Hepatocyte (in vitro differentiated cells): ENCODE measurements at regions not wholly inside any gene's neighbourhood (a gene's known extent, or its start where the extent isn't known, plus 50 kb on each side); places are given as distances from the start of the nearest gene placed in this dataset.

ENCODE experiments used
- DNase-seq: peaks from one replicate; pipeline ENCODE4 v3.0.0-alpha.2; 2016; ENCODE audit warnings: low spot score
- H2AFZ ChIP-seq: fragments of 200-600 bp; sonication (generic); 2 replicates; pipeline ENCODE4 v1.6.0; 2016; ENCODE audit warnings: antibody characterized with exemption, mild to moderate bottlenecking
- H3K27ac ChIP-seq: fragments of 200-600 bp; sonication (generic); 2 replicates; pipeline ENCODE4 v1.5.1; 2016; ENCODE audit warnings: mild to moderate bottlenecking
- H3K27me3 ChIP-seq: fragments of 200-600 bp; sonication (generic); 2 replicates; pipeline ENCODE4 v1.6.1; 2016
- H3K36me3 ChIP-seq: fragments of 200-600 bp; sonication (generic); replicated peaks from 2 replicates; pipeline ENCODE4 v1.5.1; 2016; ENCODE audit warnings: low read depth; ENCODE audit not compliant: insufficient read depth
- H3K4me1 ChIP-seq: fragments of 200-600 bp; sonication (generic); 2 replicates; pipeline ENCODE4 v1.5.1; 2016; ENCODE audit warnings: mild to moderate bottlenecking, moderate library complexity; ENCODE audit not compliant: insufficient read depth
- H3K4me2 ChIP-seq: fragments of 200-600 bp; sonication (generic); 2 replicates; pipeline ENCODE4 v1.6.0; 2016
- H3K4me3 ChIP-seq: fragments of 200-600 bp; sonication (generic); 2 replicates; pipeline ENCODE4 v1.5.1; 2016; ENCODE audit warnings: mild to moderate bottlenecking
- H3K79me2 ChIP-seq: fragments of 200-600 bp; sonication (generic); 2 replicates; pipeline ENCODE4 v1.6.0; 2017; ENCODE audit warnings: mild to moderate bottlenecking
- H3K9me2 ChIP-seq: fragments of 200-600 bp; sonication (generic); replicated peaks from 2 replicates; pipeline ENCODE4 v1.6.0; 2017; ENCODE audit warnings: mild to moderate bottlenecking; ENCODE audit not compliant: insufficient read depth
- H3K9me3 ChIP-seq: fragments of 200-600 bp; sonication (generic); 2 replicates; pipeline ENCODE4 v1.5.1; 2016; ENCODE audit warnings: low read depth, mild to moderate bottlenecking
- H4K20me1 ChIP-seq: fragments of 200-600 bp; sonication (generic); 2 replicates; pipeline ENCODE4 v1.6.0; 2016; ENCODE audit warnings: mild to moderate bottlenecking; ENCODE audit not compliant: insufficient read depth, poor library complexity, severe bottlenecking
- EZH2 ChIP-seq: fragments of 200-600 bp; sonication (generic); IDR thresholded peaks from 2 replicates; pipeline ENCODE4 v1.6.1; 2016; ENCODE audit warnings: antibody characterized with exemption, mild to moderate bottlenecking, borderline replicate concordance
- EZH2phosphoT487 ChIP-seq: fragments of 200-600 bp; sonication (generic); IDR thresholded peaks from one replicate; pipeline ENCODE4 v1.6.1; 2018; ENCODE audit warnings: antibody characterized with exemption, mild to moderate bottlenecking, low read depth, moderate library complexity; ENCODE audit not compliant: unreplicated experiment, severe bottlenecking
- WGBS: methylation state at CpG from one replicate; pipeline ENCODE4 v1.1.6; 2016; ENCODE audit warnings: low lambda C conversion rate; ENCODE audit errors: missing lambda C conversion rate; 5-methylcytosine and 5-hydroxymethylcytosine counted together
- TF ChIP-seq, protein P1 (sequence below): fragments of 200-600 bp; sonication (generic); IDR thresholded peaks from 2 replicates; pipeline ENCODE4 v1.5.1; 2016; ENCODE audit warnings: antibody characterized with exemption, mild to moderate bottlenecking; ENCODE audit not compliant: poor library complexity

DNA sequence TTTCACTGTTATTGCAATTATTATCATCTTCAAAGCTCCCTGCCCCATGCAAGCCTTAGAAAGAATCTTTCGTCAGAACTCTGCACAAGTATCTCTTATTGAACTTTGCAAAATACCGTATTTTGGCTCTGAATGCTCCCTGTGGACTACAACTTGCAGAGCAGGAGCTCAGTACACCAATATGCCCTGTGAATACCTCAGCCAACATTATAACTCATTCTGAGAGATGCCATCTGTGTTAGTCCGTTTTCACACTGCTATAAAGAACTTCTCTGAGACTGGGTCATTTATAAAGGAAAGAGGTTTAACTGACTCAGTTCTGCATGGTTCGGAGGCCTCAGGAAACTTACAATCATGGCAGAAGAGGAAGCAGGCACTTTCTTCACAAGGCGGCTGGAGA is 87.2 kb upstream of the XYLT1 start:
- Histone ChIP-seq H3K79me2 (no peaks in the 10 kb centered on the region), H3K36me3 (no peaks in the 10 kb centered on the region), H3K4me2 (no peak overlapping the region), H4K20me1 (no peaks in the 10 kb centered on the region), H3K27me3 (no peaks in the 10 kb centered on the region), H3K4me3 (no peak overlapping the region), H2AFZ (no peak overlapping the region), H3K9me2 (no peaks in the 10 kb centered on the region), H3K27ac (no peak overlapping the region), H3K9me3 (no peaks in the 10 kb centered on the region), H3K4me1 (no peaks in the 10 kb centered on the region)
- TF ChIP-seq, protein P1, sequence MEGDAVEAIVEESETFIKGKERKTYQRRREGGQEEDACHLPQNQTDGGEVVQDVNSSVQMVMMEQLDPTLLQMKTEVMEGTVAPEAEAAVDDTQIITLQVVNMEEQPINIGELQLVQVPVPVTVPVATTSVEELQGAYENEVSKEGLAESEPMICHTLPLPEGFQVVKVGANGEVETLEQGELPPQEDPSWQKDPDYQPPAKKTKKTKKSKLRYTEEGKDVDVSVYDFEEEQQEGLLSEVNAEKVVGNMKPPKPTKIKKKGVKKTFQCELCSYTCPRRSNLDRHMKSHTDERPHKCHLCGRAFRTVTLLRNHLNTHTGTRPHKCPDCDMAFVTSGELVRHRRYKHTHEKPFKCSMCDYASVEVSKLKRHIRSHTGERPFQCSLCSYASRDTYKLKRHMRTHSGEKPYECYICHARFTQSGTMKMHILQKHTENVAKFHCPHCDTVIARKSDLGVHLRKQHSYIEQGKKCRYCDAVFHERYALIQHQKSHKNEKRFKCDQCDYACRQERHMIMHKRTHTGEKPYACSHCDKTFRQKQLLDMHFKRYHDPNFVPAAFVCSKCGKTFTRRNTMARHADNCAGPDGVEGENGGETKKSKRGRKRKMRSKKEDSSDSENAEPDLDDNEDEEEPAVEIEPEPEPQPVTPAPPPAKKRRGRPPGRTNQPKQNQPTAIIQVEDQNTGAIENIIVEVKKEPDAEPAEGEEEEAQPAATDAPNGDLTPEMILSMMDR: no peak
- no peak for TF ChIP-seq EZH2
- no peak for TF ChIP-seq EZH2phosphoT487
- no peak for DNase-seq
- 73% methylated on average over 5 of the region's 5 CpGs for WGBS

DNA sequence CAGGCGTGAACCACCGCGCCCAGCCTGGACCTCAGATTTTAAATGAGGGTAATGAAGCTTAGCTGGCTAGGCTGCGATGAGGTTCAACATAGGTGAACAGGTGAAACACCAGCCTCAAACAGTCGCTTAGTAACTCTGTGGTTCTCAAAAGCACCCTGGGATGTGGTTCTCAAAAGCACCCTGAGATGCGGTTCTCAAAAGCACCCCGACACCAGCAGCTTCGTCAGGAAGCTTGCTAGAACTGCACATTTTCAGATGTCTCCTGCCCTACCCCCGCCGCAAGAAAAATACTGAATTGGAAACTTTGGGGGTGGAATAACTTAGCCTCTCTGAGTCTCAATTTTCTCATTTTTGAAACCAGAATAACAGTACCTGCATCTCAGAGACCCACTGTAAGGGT is 86.7 kb upstream of the XYLT1 start:
- WGBS: 92% methylated on average over 10 of the region's 10 CpGs

DNA sequence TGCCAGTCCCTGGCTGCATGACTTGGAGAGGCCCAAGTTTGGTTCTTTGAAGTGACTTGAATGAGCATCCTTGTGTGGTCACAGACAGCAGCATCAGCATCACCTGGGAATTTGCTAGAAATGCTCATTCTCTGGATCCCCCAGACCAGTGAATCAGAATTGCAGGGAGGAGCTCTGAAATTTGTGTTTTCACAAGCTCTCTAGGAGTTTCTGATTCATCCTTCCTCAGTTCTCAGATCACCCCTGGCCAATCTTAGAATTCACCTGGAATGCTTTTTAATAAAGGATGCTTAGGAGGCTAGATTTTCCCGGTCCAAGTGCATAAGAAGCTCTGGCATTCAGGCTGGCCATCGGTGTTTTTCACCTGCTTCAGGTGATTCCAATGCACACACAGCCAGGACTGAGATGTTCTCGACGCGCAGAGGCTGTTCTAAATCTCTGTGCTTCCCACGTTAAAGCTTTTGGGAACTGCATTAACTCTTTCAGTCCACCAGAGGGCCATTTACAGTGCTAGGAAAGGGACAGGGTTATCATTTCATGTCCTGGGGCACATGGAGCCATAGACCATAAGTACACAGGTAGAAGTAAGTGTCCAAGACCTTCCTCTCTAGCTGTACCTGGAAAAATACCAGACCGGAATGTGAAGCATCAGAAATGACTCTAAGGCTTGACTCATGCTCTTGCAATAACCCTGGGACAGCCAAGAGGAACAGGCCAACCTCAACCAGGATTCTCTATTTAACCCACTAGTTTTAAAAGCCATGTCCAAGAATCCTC is 85.7 kb upstream of the XYLT1 start:
- Histone ChIP-seq H2AFZ (no peak overlapping the region), H3K4me3 (no peak overlapping the region), H3K27ac (no peak overlapping the region), H3K4me1 (no peaks in the 10 kb centered on the region), H3K4me2 (no peak overlapping the region), H3K79me2 (no peaks in the 10 kb centered on the region), H3K9me2 (no peaks in the 10 kb centered on the region), H4K20me1 (no peaks in the 10 kb centered on the region), H3K36me3 (no peaks in the 10 kb centered on the region), H3K9me3 (no peaks in the 10 kb centered on the region), H3K27me3 (no peaks in the 10 kb centered on the region)
- peak; percentile 47 for DNase-seq
- TF ChIP-seq, protein P1: peak; percentile 51
- TF ChIP-seq EZH2phosphoT487: no peak
- WGBS: 40% methylated on average over 7 of the region's 7 CpGs

More for the DNA sequence above, 86.7 kb upstream of the XYLT1 start:
- Histone ChIP-seq H3K27ac (no peak overlapping the region), H3K79me2 (no peaks in the 10 kb centered on the region), H2AFZ (no peak overlapping the region), H3K4me2 (no peak overlapping the region), H4K20me1 (no peaks in the 10 kb centered on the region), H3K9me2 (no peaks in the 10 kb centered on the region), H3K4me1 (no peaks in the 10 kb centered on the region), H3K9me3 (no peaks in the 10 kb centered on the region), H3K27me3 (no peaks in the 10 kb centered on the region), H3K36me3 (no peaks in the 10 kb centered on the region), H3K4me3 (no peak overlapping the region)
- TF ChIP-seq EZH2phosphoT487 (no peak), EZH2 (no peak)
- TF ChIP-seq, protein P1: no peak
- DNase-seq: no peak
